Rectal smooth muscle tissue (tissue), 1 donor: ENCODE measurements at regions not wholly inside any gene's neighbourhood (a gene's known extent, or its start where the extent isn't known, plus 50 kb on each side); places are given as distances from the start of the nearest gene placed in this dataset.
"Not testable (repeated sequence)": the region's sequence is repeated elsewhere in the genome, so short reads cannot be mapped to it uniquely, and the experiment has no call there.

Experiments used
- H3K27ac ChIP-seq: one replicate; pipeline ENCODE4 v1.7.0; 2013; ENCODE audit warnings: low read depth, low read length, inconsistent platforms
- H3K27me3 ChIP-seq: one replicate; pipeline ENCODE4 v1.7.0; 2013; ENCODE audit warnings: low read length; ENCODE audit not compliant: control insufficient read depth, insufficient read depth
- H3K36me3 ChIP-seq: one replicate; pipeline ENCODE4 v1.7.0; 2013; ENCODE audit warnings: low read length; ENCODE audit not compliant: control insufficient read depth, insufficient read depth
- H3K4me1 ChIP-seq: one replicate; pipeline ENCODE4 v1.7.0; 2013; ENCODE audit warnings: low read length; ENCODE audit not compliant: control insufficient read depth, insufficient read depth
- H3K4me3 ChIP-seq: one replicate; pipeline ENCODE4 v1.7.0; 2013; ENCODE audit warnings: low read length
- H3K9ac ChIP-seq: one replicate; pipeline ENCODE4 v1.7.0; 2013; ENCODE audit warnings: low read length

GRCh38 chr13:48816700-48817099, 159.0 kb upstream of the FNDC3A start:
- no peak overlapping the region for H3K27ac ChIP-seq
- no peak overlapping the region for H3K9ac ChIP-seq
- H3K4me1 ChIP-seq: peaks cover 2% of the 10 kb centered on the region
- H3K27me3 ChIP-seq: no peaks in the 10 kb centered on the region
- no peak overlapping the region for H3K4me3 ChIP-seq
- H3K36me3 ChIP-seq: no peaks in the 10 kb centered on the region

GRCh38 chr13:48817166-48817802, 158.4 kb upstream of the FNDC3A start:
- Histone ChIP-seq H3K4me1 (peaks cover 2% of the 10 kb centered on the region), H3K36me3 (no peaks in the 10 kb centered on the region), H3K27ac (no peak overlapping the region), H3K4me3 (no peak overlapping the region), H3K9ac (no peak overlapping the region), H3K27me3 (no peaks in the 10 kb centered on the region)

- no peak overlapping the region for H3K27ac ChIP-seq
- H3K9ac ChIP-seq: no peak overlapping the region
Observed at GRCh38 chr13:48818495-48819356, 157.0 kb upstream of the FNDC3A start.

GRCh38 chr13:48819376-48819775, 156.3 kb upstream of the FNDC3A start:
- no peak overlapping the region for H3K4me3 ChIP-seq
- no peak overlapping the region for H3K9ac ChIP-seq
- H3K27ac ChIP-seq: no peak overlapping the region
- peaks cover 2% of the 10 kb centered on the region for H3K4me1 ChIP-seq
- no peaks in the 10 kb centered on the region for H3K36me3 ChIP-seq
- no peaks in the 10 kb centered on the region for H3K27me3 ChIP-seq

More at GRCh38 chr13:48818495-48819356, 157.0 kb upstream of the FNDC3A start:
- Histone ChIP-seq H3K27me3 (no peaks in the 10 kb centered on the region), H3K4me1 (peaks cover 2% of the 10 kb centered on the region), H3K4me3 (no peak overlapping the region), H3K36me3 (no peaks in the 10 kb centered on the region)

- H3K27ac ChIP-seq: no peak overlapping the region
- H3K27me3 ChIP-seq: no peaks in the 10 kb centered on the region
- H3K4me1 ChIP-seq: peaks cover 2% of the 10 kb centered on the region
- no peak overlapping the region for H3K9ac ChIP-seq
- H3K36me3 ChIP-seq: no peaks in the 10 kb centered on the region
- no peak overlapping the region for H3K4me3 ChIP-seq
Observed at GRCh38 chr13:48819899-48820298, 155.8 kb upstream of the FNDC3A start.

GRCh38 chr13:48823526-48823925, 152.2 kb upstream of the FNDC3A start:
- H3K36me3 ChIP-seq, H3K4me1 ChIP-seq, H3K27ac ChIP-seq, H3K27me3 ChIP-seq, H3K4me3 ChIP-seq, H3K9ac ChIP-seq: not testable (repeated sequence)

GRCh38 chr13:48826039-48826438, 149.7 kb upstream of the FNDC3A start:
- H3K36me3 ChIP-seq: no peaks in the 10 kb centered on the region
- H3K4me1 ChIP-seq: no peaks in the 10 kb centered on the region
- no peak overlapping the region for H3K4me3 ChIP-seq
- H3K9ac ChIP-seq: no peak overlapping the region
- H3K27ac ChIP-seq: no peak overlapping the region
- H3K27me3 ChIP-seq: no peaks in the 10 kb centered on the region

- H3K4me3 ChIP-seq, H3K27me3 ChIP-seq, H3K4me1 ChIP-seq, H3K27ac ChIP-seq, H3K9ac ChIP-seq, H3K36me3 ChIP-seq: not testable (repeated sequence)
Observed at GRCh38 chr13:48826922-48827454, 148.7 kb upstream of the FNDC3A start.

GRCh38 chr13:48827709-48828108, 148.0 kb upstream of the FNDC3A start:
- Histone ChIP-seq H3K27ac (no peak overlapping the region), H3K9ac (no peak overlapping the region), H3K27me3 (no peaks in the 10 kb centered on the region)

GRCh38 chr13:48828962-48829411, 146.7 kb upstream of the FNDC3A start:
- Histone ChIP-seq H3K4me1 (no peaks in the 10 kb centered on the region), H3K4me3 (no peak overlapping the region), H3K27me3 (no peaks in the 10 kb centered on the region), H3K27ac (no peak overlapping the region), H3K9ac (no peak overlapping the region), H3K36me3 (no peaks in the 10 kb centered on the region)

More at GRCh38 chr13:48827709-48828108, 148.0 kb upstream of the FNDC3A start:
- Histone ChIP-seq H3K4me3 (no peak overlapping the region), H3K36me3 (no peaks in the 10 kb centered on the region), H3K4me1 (no peaks in the 10 kb centered on the region)

- Histone ChIP-seq H3K4me1 (no peaks in the 10 kb centered on the region), H3K27me3 (no peaks in the 10 kb centered on the region), H3K27ac (no peak overlapping the region), H3K4me3 (no peak overlapping the region), H3K9ac (no peak overlapping the region), H3K36me3 (no peaks in the 10 kb centered on the region)
Observed at GRCh38 chr13:48829536-48829935, 146.2 kb upstream of the FNDC3A start.

- H3K27me3 ChIP-seq: no peaks in the 10 kb centered on the region
- no peaks in the 10 kb centered on the region for H3K36me3 ChIP-seq
- no peak overlapping the region for H3K9ac ChIP-seq
- no peak overlapping the region for H3K27ac ChIP-seq
- H3K4me1 ChIP-seq: no peaks in the 10 kb centered on the region
- no peak overlapping the region for H3K4me3 ChIP-seq
Observed at GRCh38 chr13:48831248-48831647, 144.5 kb upstream of the FNDC3A start.
